HG03575 (cell line): ENCODE measurements at regions not wholly inside any gene's neighbourhood (a gene's known extent, or its start where the extent isn't known, plus 50 kb on each side); places are given as distances from the start of the nearest gene placed in this dataset.

Experiments
- ATAC-seq: cut with Tn5 transposase; IDR thresholded peaks from one replicate; pipeline ENCODE4 v1.9.1; 2021; ENCODE audit not compliant: unreplicated experiment, insufficient number of reproducible peaks, low FRiP score; ENCODE audit errors: extremely low read depth

- ATAC-seq, result no peak
These were observed 339.6 kb downstream of the DEPDC1B start for GRCh38 chr5:60360355-60360754.

DNA sequence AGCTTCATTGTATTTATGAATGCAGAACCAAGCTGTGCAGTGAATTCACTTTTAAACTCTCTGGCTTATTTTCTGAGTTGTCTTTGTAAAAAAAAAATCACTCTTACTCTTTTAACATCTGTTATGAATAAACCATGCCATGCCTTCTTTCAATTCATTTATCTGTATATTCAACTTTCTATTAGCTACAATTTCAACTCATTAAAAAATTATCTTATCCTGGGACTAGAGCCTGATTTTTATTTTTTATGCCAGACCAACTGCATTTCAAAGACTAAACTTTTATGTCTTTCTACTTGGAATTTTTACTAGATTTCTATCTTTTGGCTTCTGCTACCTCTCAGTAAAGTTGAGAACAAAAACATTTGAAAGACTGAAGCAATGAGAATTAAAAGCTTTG lies 342.7 kb downstream of the DEPDC1B start:
- no peak for ATAC-seq

- ATAC-seq, result no peak
These were observed 343.2 kb downstream of the DEPDC1B start for GRCh38 chr5:60356745-60357144.

DNA sequence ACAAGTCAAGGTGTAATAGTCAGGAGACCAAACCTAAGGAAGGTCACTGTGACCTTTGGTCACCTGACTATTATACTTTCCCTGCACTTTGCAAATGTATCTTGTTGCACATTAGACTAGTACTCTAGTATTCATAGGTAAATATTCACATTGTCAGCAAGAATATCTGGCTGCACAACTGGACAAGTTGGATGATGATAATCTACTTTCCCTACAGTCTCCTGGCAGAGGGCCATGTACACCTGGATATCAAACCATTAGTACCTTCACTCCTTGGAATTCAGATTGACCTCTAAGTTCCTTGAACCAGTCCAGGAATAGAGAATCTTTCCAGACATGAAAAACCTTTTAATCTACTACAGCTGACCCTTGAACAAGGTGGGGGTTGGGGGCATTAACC lies 344.8 kb downstream of the DEPDC1B start:
- ATAC-seq, result no peak

DNA sequence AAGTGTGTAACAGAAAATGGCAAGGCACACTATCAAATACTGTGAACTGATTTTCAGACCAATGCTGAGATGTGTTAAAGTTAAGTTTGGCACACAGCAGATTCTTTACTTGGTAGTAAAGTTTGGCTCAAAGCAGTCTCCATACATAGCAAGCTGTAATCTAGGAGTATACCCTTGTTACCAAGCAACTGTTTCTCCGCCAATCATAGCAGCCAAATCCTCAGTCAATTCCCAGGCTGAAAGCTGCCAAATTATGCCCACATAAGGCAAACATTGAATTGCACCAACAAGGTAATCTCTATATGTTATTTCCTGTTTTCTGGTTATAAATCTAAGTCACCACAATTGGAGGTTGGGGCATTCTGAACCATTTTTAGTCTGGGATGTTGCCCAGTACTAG lies 345.7 kb downstream of the DEPDC1B start:
- no peak for ATAC-seq

DNA sequence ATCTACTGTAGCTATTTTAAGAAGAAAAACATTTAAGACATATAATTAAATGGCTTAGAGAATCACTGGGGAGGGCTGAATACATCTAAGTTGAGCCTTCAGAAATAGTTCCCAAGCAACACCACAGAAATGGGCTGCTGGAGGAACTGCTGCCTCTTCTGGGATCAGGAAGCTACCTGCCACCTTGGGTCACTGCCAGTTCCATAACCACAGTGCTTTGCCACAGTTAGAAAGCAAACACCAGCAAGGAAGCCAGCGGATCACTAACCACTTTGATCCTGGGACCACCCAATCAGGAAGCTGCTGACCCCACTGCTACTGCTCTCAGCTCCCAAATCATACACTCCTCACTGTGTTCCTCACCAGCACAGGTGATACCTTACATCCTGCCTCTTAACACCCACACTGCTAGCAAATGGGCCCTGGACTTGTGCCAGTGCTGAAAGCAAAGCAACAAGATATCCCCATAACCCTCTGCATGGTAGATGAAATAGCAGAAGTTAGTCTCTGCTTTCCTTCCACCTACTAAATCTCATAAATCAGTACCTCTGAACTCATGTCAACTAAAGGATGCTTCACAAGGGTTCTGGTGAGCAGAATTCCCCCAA lies 346.9 kb downstream of the DEPDC1B start:
- ATAC-seq, result no peak

GRCh38 chr5:60350794-60351193 lies 349.2 kb downstream of the DEPDC1B start:
- ATAC-seq, result no peak

- ATAC-seq, result no peak
These were observed 350.0 kb downstream of the DEPDC1B start for GRCh38 chr5:60349891-60350415.

DNA sequence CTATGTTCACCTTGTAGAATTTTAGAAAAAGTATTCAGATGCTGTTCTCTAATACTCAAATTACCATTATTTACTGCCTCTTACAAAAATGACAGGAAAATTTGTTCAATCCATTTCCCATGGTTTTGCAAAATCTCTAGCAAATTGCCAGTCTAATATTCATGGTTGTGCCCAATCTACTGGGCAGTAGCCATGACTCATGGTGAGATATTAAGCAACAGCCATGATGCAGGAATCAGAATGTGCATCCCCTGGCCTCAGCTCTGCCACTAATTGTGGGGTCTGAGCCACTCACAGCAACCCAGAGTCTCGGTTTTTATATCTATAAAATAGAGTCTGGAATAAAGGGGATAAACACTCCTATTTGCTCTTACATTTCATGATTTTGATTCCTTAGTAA lies 353.6 kb downstream of the DEPDC1B start:
- ATAC-seq, result no peak

DNA sequence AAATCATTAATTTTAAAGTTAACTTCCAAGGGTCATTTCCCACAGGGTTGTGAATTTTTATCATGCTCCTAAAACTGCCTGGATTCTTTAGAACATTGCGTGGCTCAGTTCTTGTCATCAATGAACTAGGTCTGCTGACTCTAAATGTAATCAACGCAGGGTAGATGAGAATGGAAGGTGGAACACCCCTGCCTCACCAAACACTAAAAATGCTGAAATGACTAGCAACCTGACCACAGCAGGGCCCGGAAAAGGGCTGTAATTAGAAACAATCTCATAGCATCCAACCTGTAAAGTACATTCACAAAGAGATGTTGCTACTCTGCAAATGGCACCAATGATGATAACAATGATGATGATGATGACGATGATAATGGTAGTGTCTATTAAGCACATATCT lies 356.9 kb downstream of the DEPDC1B start:
- ATAC-seq, result no peak

GRCh38 chr5:60340965-60341471 lies 358.9 kb downstream of the DEPDC1B start:
- no peak for ATAC-seq

- ATAC-seq, result no peak
These were observed 359.6 kb downstream of the DEPDC1B start for GRCh38 chr5:60340326-60340725.

DNA sequence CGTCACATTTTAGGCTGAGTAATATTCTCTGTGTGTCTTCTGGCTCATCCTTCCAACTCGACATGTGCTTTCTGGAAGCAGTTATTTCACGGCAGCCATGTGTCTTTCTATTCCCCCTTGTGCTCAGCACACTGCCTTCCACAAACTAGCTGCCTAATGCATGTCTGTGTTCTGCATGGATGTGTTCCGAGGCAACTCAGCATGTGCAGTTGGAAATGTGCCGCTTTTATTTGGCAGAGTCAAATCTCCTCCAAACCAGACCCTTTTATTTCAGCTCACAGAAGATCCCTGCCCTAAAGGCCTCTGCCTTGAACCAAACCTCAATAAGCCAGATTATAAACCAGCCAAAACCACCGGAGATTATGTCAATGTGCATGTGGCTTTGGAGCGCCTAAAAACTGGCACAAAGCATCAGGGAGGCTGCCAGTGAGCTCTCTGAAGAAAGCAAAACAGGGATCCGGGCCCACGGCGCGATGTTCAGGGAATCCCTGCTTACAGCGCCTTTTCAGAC lies 360.2 kb downstream of the DEPDC1B start:
- no peak for ATAC-seq

DNA sequence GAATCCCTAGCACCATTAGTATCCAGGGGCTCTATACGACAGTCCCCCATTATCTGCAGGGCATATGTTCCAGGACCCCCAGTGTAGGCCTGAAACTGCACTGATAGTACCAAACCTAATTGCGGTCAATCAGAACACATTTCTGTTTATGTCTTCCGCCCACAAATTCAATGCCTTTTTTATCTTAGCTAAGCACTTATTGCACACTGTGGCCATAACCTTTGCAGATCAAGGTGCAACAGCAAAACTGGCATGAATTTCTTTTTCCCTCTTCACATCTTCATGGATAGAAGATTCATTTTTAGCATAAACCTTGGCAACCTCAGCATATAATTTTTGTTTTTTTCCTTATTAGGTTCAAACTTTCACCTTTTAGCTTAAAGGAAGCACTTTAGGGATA lies 361.1 kb downstream of the DEPDC1B start:
- no peak for ATAC-seq

- ATAC-seq, result no peak
These were observed 363.5 kb downstream of the DEPDC1B start for GRCh38 chr5:60336491-60336890.

DNA sequence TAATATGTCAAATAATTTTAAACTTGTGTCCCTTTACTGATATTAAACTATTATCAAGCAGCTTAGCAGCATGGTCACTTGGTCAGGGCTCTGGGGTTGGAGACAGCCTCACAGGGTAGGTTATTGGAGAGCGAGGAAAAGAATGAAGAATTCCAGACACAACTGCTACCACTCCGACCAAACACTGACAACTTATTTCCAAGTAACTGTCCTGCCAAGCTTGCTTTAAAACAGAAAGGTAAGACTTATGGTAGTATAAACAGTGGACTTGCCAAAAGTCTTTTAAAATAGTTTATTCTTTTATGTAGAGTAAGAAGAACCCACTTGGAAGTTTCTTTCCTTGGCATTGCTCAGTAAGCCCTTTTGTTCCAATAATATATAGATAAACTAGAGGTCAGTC lies 364.1 kb downstream of the DEPDC1B start:
- no peak for ATAC-seq

DNA sequence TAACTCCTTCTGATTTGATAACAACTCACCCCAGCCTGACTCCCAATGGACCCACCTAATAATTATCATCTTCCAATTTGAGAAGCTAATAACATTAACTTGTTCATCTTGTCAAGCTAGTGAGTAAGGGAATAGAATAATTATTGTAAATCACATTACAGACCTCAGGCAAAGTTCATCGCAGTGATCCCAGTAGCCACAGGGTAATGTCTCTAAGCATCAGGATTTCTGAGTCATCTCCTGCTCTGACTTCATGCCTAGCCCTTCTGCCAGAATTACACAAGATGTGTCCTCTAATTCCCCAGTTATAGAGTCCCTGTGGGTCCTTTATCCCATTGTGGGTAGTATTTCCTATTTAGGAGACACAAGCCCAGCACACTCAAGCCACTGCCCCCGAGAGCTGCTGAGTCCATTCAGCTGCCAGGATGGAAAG lies 365.7 kb downstream of the DEPDC1B start:
- ATAC-seq, result no peak

DNA sequence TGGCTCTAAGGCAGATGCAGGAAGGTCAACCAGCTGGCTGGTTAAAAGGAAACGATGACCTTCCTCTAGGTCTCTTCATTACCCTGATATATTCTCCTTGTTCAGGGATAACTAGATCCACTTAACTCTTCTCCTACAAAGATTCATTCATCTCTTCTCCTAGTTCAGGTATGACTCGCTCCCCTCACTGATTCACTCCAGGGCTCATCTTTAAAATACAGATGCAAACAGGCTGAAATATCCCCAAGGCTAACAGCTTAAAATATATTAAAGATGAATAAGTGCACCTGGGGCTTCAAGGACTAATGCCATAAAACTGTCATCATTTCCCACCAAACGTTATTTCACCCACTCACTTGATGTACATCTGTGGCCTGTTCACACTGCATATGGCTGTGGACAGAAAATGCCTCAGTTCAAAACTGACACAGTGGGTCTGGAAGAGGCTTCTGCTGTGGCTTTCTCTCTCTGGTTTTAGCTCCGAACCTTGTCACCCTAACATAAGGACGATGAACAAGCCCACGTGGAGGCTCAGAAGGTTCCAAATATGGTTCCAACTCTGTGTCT lies 366.9 kb downstream of the DEPDC1B start:
- ATAC-seq, result no peak

- ATAC-seq, result no peak
These were observed 367.5 kb downstream of the DEPDC1B start for GRCh38 chr5:60332244-60333004.

GRCh38 chr5:60330236-60330635 lies 369.7 kb downstream of the DEPDC1B start:
- ATAC-seq, result no peak
